GM13976 (cell line): ENCODE measurements at regions not wholly inside any gene's neighbourhood (a gene's known extent, or its start where the extent isn't known, plus 50 kb on each side); places are given as distances from the start of the nearest gene placed in this dataset.
"Not testable (repeated sequence)": the region's sequence is repeated elsewhere in the genome, so short reads cannot be mapped to it uniquely, and the experiment has no call there.

ENCODE experiments used
- DNase-seq: peaks from one replicate; pipeline ENCODE4 v3.0.0; 2012; ENCODE audit warnings: low spot score
- CTCF ChIP-seq: IDR thresholded peaks from 2 replicates; pipeline ENCODE4 v1.5.1; 2012; ENCODE audit warnings: borderline replicate concordance, mild to moderate bottlenecking; ENCODE audit not compliant: insufficient read depth; ENCODE audit errors: extremely low read depth, missing control alignments, control extremely low read depth
- in situ Hi-C: fragments of 300-500 bp; cut with MboI; formaldehyde crosslinking; loops from one replicate; pipeline ENCODE4 v1.12.0; 2022; ENCODE audit warnings: low sequenced_read_pairs, mixed read lengths, inconsistent platforms; ENCODE audit not compliant: unreplicated experiment

- in situ Hi-C loops: no loop called here
- TF ChIP-seq CTCF: no peak
- no peak for DNase-seq
Observed at GRCh38 chr4:66486068-66486467, 815.8 kb upstream of the EPHA5 start.

- TF ChIP-seq CTCF: no peak
- in situ Hi-C loops: no loop called here
- DNase-seq: no peak
Observed at GRCh38 chr4:66482186-66482585, 811.9 kb upstream of the EPHA5 start.

GRCh38 chr4:66475596-66475995 is 805.3 kb upstream of the EPHA5 start:
- no peak for TF ChIP-seq CTCF
- in situ Hi-C loops: no loop called here
- DNase-seq: no peak

GRCh38 chr4:66465111-66465510 is 794.8 kb upstream of the EPHA5 start:
- in situ Hi-C loops: no loop called here
- DNase-seq: no peak
- no peak for TF ChIP-seq CTCF

- DNase-seq, in situ Hi-C loops: not testable (repeated sequence)
Observed at GRCh38 chr4:66462890-66463289, 792.6 kb upstream of the EPHA5 start.

GRCh38 chr4:66451741-66452140 is 781.5 kb upstream of the EPHA5 start:
- DNase-seq: no peak
- in situ Hi-C loops: no loop called here
- no peak for TF ChIP-seq CTCF

- DNase-seq: no peak
- in situ Hi-C loops: no loop called here
- no peak for TF ChIP-seq CTCF
Observed at GRCh38 chr4:66443008-66443407, 772.7 kb upstream of the EPHA5 start.
